PC-9 (cell line): ENCODE measurements at regions not wholly inside any gene's neighbourhood (a gene's known extent, or its start where the extent isn't known, plus 50 kb on each side); places are given as distances from the start of the nearest gene placed in this dataset.

ENCODE experiments used
- EZH2 ChIP-seq: fragments of 200-600 bp; sonication (generic); IDR thresholded peaks from 2 replicates; pipeline ENCODE4 v1.8.0; 2017; ENCODE audit warnings: antibody characterized with exemption, low read depth
- TF ChIP-seq, protein P1 (sequence below): fragments of 200-600 bp; sonication (generic); conservative IDR thresholded peaks from 2 replicates; pipeline ENCODE4 v1.6.1; 2017; ENCODE audit warnings: mixed run types, antibody characterized with exemption, mild to moderate bottlenecking, moderate library complexity

DNA sequence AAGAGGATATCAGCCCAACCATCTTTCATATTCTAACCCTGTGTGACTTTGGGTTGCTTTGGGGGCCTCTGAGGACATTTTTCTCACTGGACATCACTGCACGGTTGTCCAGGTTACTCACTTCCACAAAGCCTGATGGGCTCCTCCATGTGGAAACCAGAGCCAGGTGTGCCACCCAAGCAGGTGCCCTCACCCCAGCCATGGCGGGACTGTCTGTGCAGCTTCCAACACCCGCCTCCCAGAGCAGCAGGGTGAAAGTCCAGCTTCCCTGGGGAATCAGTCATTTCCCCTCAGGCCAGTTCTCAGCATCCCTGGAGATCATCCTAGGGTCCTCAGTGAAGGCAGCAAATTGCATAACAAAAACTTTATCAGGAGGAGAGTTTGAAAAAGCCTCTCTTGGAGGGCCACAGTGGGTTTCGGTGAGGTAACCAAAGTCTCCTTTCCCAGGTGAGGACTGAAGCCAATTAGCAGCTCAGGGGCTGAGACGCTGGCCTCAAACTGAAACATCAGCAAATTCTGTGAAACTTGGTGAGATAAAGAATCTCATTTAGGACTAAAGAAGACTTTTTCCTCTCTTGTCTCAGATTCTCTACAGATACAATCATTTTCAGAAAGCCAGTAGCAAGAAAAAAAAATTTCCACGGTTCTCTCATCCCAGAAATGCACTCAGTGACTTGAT, 289.6 kb upstream of the CDH4 start:
- TF ChIP-seq, protein P1, sequence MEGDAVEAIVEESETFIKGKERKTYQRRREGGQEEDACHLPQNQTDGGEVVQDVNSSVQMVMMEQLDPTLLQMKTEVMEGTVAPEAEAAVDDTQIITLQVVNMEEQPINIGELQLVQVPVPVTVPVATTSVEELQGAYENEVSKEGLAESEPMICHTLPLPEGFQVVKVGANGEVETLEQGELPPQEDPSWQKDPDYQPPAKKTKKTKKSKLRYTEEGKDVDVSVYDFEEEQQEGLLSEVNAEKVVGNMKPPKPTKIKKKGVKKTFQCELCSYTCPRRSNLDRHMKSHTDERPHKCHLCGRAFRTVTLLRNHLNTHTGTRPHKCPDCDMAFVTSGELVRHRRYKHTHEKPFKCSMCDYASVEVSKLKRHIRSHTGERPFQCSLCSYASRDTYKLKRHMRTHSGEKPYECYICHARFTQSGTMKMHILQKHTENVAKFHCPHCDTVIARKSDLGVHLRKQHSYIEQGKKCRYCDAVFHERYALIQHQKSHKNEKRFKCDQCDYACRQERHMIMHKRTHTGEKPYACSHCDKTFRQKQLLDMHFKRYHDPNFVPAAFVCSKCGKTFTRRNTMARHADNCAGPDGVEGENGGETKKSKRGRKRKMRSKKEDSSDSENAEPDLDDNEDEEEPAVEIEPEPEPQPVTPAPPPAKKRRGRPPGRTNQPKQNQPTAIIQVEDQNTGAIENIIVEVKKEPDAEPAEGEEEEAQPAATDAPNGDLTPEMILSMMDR: no peak
- no peak for TF ChIP-seq EZH2
